GM18951 (cell line): ENCODE measurements at regions not wholly inside any gene's neighbourhood (a gene's known extent, or its start where the extent isn't known, plus 50 kb on each side); places are given as distances from the start of the nearest gene placed in this dataset.

Experiments
- POLR2A ChIP-seq: IDR thresholded peaks from 4 replicates; pipeline ENCODE4 v1.6.1; 2011; ENCODE audit warnings: mild to moderate bottlenecking; ENCODE audit not compliant: insufficient read length, insufficient read depth; ENCODE audit errors: extremely low read depth
- in situ Hi-C: fragments of 300-500 bp; cut with MboI; formaldehyde crosslinking; loops from one replicate; pipeline ENCODE4 v1.12.0; 2022; ENCODE audit warnings: low sequenced_read_pairs, mixed read lengths, inconsistent platforms; ENCODE audit not compliant: unreplicated experiment

GRCh38 chr15:35320158-35320780 is 225.7 kb downstream of the DPH6 start:
- in situ Hi-C loops = no loop called here
- no peak for TF ChIP-seq POLR2A

GRCh38 chr15:35319354-35319753 is 226.6 kb downstream of the DPH6 start:
- TF ChIP-seq POLR2A = no peak
- in situ Hi-C loops = no loop called here

- in situ Hi-C loops = no loop called here
- no peak for TF ChIP-seq POLR2A
These were observed 228.7 kb downstream of the DPH6 start for GRCh38 chr15:35317217-35317616.

GRCh38 chr15:35312344-35312743 is 227.2 kb upstream of the NANOGP8 start:
- in situ Hi-C loops = no loop called here
- no peak for TF ChIP-seq POLR2A

- in situ Hi-C loops = no loop called here
- no peak for TF ChIP-seq POLR2A
These were observed 226.5 kb upstream of the NANOGP8 start for GRCh38 chr15:35311615-35312014.

DNA sequence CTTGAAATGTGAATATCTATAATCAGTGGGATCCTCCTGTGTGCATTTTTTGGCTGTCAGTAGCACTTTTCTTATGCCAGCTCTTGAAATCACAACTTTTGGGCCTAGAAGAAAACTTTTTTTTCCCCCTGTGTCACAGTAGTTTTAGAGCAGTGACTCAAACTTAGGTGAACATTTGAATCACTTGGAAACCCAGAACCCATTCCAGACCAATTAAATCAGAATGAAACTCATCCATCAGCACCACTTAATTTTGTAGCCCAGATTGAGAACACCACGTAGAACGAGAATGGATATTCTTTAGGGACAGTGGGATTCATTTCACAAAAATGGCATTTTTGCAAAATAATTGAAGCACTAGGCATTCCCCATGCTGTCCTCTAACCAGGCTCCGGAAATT is 224.8 kb upstream of the NANOGP8 start:
- no peak for TF ChIP-seq POLR2A
- in situ Hi-C loops = no loop called here

DNA sequence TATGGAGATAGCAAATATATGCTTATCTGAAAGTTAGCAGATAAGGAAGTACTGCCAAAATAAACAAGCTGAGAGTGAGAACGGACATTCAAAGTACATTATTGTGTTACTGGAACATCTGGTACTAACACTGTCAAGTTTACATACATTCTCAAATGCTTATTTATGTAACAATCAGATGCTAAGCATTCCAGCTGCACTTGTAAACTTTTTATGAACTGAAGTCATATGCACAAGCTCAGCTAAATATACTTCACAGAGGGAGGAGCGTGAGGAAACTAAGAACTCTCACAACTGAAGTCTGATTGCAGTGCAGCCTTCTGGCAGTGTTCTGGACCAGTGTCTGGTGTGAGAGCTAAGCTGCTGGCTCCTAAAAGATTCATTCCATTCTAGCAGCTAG is 223.7 kb upstream of the NANOGP8 start:
- in situ Hi-C loops = no loop called here
- TF ChIP-seq POLR2A = no peak

DNA sequence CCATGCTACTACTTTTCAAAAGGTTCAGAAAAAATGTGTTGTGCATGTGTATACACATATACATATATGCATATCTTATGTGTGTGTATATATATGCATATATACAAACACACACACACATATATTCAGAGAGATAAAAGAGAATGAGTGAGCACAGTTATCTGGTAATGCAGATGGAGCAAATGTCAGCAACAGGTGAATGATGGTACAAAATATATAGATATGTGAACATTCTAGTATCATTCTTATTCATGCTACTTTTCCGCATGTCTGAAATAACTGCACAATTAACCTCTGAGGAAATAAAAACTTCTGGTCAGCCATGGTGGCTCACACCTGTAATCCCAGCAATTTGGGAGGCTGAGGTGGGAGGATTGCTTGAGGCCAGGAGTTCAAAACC is 222.6 kb upstream of the NANOGP8 start:
- no peak for TF ChIP-seq POLR2A
- in situ Hi-C loops = no loop called here

GRCh38 chr15:35307026-35307425 is 221.9 kb upstream of the NANOGP8 start:
- in situ Hi-C loops = no loop called here
- no peak for TF ChIP-seq POLR2A

- no peak for TF ChIP-seq POLR2A
- in situ Hi-C loops = no loop called here
These were observed 221.4 kb upstream of the NANOGP8 start for GRCh38 chr15:35306361-35306981.

- in situ Hi-C loops = no loop called here
- no peak for TF ChIP-seq POLR2A
These were observed 220.9 kb upstream of the NANOGP8 start for GRCh38 chr15:35305946-35306345.

GRCh38 chr15:35305031-35305550 is 220.0 kb upstream of the NANOGP8 start:
- no peak for TF ChIP-seq POLR2A
- in situ Hi-C loops = no loop called here

- in situ Hi-C loops = no loop called here
- no peak for TF ChIP-seq POLR2A
These were observed 219.3 kb upstream of the NANOGP8 start for GRCh38 chr15:35304389-35304788.

DNA sequence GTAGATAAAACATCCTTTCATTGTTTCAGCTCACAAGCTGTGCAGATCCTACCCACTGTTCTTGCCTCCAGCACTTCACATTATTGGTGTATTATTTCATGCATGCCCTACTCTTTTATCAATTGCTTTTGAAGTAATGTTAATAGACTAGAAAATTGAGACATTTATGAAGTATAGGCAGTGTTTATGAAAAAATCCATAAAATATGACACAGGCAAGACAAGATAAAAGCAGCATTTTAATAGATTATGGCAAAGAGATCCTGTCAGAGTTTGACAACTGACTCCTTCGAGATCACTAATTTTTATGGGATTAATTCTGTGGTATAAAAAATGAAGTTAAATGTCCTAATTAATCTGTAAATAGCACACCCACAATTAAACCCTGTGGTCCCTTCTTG is 217.2 kb upstream of the NANOGP8 start:
- in situ Hi-C loops = no loop called here
- TF ChIP-seq POLR2A = no peak
